SJCRH30 (cell line): ENCODE measurements at regions not wholly inside any gene's neighbourhood (a gene's known extent, or its start where the extent isn't known, plus 50 kb on each side); places are given as distances from the start of the nearest gene placed in this dataset.

Experiments
- DNase-seq, 2 experiments: peaks; one replicate each; pipeline ENCODE4 v3.0.0-alpha.2; 2015 to 2020
- H3K27ac ChIP-seq: fragments of 250-450 bp; sonication (Bioruptor Pico); 2 replicates; pipeline ENCODE4 v1.5.1; 2020; ENCODE audit warnings: mild to moderate bottlenecking, moderate library complexity
- H3K27me3 ChIP-seq: fragments of 250-450 bp; sonication (Bioruptor Pico); 2 replicates; pipeline ENCODE4 v1.5.1; 2020; ENCODE audit warnings: mild to moderate bottlenecking, moderate library complexity
- H3K36me3 ChIP-seq: fragments of 250-450 bp; sonication (Bioruptor Pico); 2 replicates; pipeline ENCODE4 v1.5.1; 2020; ENCODE audit warnings: mild to moderate bottlenecking, moderate library complexity
- H3K4me1 ChIP-seq: fragments of 250-450 bp; sonication (Bioruptor Pico); 2 replicates; pipeline ENCODE4 v1.5.1; 2020; ENCODE audit warnings: mild to moderate bottlenecking, moderate library complexity
- H3K4me3 ChIP-seq: fragments of 250-450 bp; sonication (Bioruptor Pico); 2 replicates; pipeline ENCODE4 v1.5.1; 2020; ENCODE audit warnings: mild to moderate bottlenecking, moderate library complexity
- H3K9me3 ChIP-seq: fragments of 250-450 bp; sonication (Bioruptor Pico); replicated peaks from 2 replicates; pipeline ENCODE4 v1.5.1; 2020; ENCODE audit warnings: mild to moderate bottlenecking, moderate library complexity

DNA sequence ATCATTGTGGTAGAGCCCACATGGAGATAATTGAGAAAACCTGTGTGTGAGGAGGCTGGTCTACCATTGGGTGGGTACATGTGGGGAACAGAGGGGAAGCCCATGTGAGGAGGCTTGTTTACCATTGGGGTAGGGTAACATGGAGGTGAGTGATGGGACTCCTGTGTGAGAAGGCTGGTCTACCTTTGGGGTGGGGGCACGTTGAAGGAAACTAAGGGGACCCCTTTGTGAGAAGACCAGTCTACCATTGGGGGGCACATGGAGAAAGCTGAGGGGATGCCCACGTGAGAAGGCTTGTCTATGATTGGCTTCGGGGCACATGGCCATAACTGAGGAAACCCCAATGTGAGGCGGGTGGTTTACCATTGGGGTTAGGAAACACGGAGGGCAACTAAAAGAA, 158.5 kb downstream of the FBLN2 start:
- DNase-seq = peak in 1 of 2 experiments; percentile 0
- Histone ChIP-seq H3K9me3 (no peaks in the 10 kb centered on the region), H3K36me3 (no peaks in the 10 kb centered on the region), H3K4me1 (no peaks in the 10 kb centered on the region), H3K27me3 (no peaks in the 10 kb centered on the region), H3K27ac (no peak overlapping the region), H3K4me3 (no peak overlapping the region)

DNA sequence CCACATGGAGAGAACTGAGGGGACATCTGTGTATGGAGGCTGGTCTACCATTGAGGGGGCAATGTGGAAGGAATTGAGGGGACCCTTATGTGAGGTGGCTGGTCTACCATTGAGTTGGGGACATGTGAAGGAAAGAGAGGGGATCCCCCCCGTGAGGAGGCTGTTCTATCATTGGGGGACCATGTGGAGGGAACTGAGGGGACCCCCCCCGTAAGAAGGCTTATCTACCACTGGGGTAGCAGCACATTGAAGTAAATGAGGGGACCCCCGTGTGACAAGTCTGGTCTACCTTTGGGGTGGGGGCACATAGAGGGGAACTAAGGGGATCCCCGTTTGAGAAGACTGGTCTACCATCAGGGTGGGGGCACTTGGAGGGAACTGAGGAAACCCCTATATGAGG, 158.0 kb downstream of the FBLN2 start:
- H3K27me3 ChIP-seq = peaks cover 3% of the 10 kb centered on the region; the same call in 1 of the 2 replicates
- no peak overlapping the region for H3K27ac ChIP-seq
- H3K9me3 ChIP-seq = no peaks in the 10 kb centered on the region
- no peaks in the 10 kb centered on the region for H3K4me1 ChIP-seq
- H3K36me3 ChIP-seq = no peaks in the 10 kb centered on the region
- DNase-seq = peak in 1 of 2 experiments; percentile 1
- H3K4me3 ChIP-seq = no peak overlapping the region

DNA sequence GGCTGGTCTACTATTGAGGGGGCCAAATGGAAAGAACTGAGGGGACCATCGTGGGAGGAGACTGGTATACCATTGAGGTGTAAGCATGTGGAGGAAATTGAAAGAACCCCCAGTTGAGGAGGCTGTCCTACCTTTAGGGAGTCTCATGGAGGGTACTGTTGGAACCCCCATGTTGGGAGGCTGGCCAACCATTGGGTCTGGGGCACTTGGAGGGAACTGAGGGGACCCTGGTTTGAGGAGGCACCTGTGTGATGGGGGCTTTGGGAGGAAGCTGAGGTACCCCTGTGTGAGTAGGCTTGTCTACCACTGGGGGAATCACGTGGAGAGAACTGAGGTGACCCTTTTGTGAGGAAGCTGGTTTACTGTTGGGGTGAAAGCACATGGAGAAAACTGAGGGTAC, 157.5 kb downstream of the FBLN2 start:
- no peaks in the 10 kb centered on the region for H3K36me3 ChIP-seq
- no peaks in the 10 kb centered on the region for H3K9me3 ChIP-seq
- peaks cover 3% of the 10 kb centered on the region; the same call in 1 of the 2 replicates for H3K27me3 ChIP-seq
- no peak overlapping the region for H3K27ac ChIP-seq
- DNase-seq = no peak
- no peak overlapping the region for H3K4me3 ChIP-seq
- no peaks in the 10 kb centered on the region for H3K4me1 ChIP-seq

GRCh38 chr3:13705702-13706280, 156.9 kb downstream of the FBLN2 start:
- Histone ChIP-seq H3K27ac (no peak overlapping the region), H3K9me3 (no peaks in the 10 kb centered on the region), H3K4me1 (no peaks in the 10 kb centered on the region), H3K36me3 (no peaks in the 10 kb centered on the region), H3K4me3 (no peak overlapping the region), H3K27me3 (peaks cover 3% of the 10 kb centered on the region; the same call in 1 of the 2 replicates)
- no peak for DNase-seq

DNA sequence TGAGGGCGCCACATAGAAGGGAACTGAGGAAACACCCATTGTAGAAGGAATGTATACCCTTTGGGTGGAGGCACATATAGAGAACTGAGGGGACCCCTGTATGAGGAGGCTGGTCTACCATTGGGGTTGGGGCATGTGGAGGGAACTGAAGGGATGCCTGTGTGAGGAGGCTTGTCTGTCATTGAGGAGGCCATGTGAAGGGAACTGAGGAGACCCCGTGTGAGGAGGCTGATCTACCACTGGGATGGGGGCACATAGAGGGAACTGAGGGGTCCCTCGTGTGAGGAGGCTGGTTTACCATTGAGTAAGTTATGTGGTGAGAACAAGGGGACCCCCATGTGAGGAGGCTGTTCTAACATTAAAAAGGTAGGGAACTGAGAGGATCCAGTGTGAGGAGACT, 156.1 kb downstream of the FBLN2 start:
- no peaks in the 10 kb centered on the region for H3K36me3 ChIP-seq
- no peaks in the 10 kb centered on the region for H3K9me3 ChIP-seq
- peaks cover 3% of the 10 kb centered on the region; the same call in 1 of the 2 replicates for H3K27me3 ChIP-seq
- no peak overlapping the region for H3K4me3 ChIP-seq
- H3K27ac ChIP-seq = no peak overlapping the region
- no peak for DNase-seq
- no peaks in the 10 kb centered on the region for H3K4me1 ChIP-seq

- Histone ChIP-seq H3K36me3 (no peaks in the 10 kb centered on the region), H3K27ac (no peak overlapping the region), H3K27me3 (peaks cover 3% of the 10 kb centered on the region; the same call in 1 of the 2 replicates), H3K4me1 (no peaks in the 10 kb centered on the region), H3K4me3 (no peak overlapping the region), H3K9me3 (no peaks in the 10 kb centered on the region)
- no peak for DNase-seq
Measured at GRCh38 chr3:13704174-13704573, 155.2 kb downstream of the FBLN2 start.

- DNase-seq = no peak
Measured at GRCh38 chr3:13703071-13703470, 154.1 kb downstream of the FBLN2 start.

GRCh38 chr3:13702286-13702685, 153.4 kb downstream of the FBLN2 start:
- Histone ChIP-seq H3K4me1 (no peaks in the 10 kb centered on the region), H3K36me3 (no peaks in the 10 kb centered on the region)
- no peak for DNase-seq

More at GRCh38 chr3:13703071-13703470, 154.1 kb downstream of the FBLN2 start:
- Histone ChIP-seq H3K4me3 (no peak overlapping the region), H3K4me1 (no peaks in the 10 kb centered on the region), H3K27ac (no peak overlapping the region), H3K36me3 (no peaks in the 10 kb centered on the region), H3K9me3 (no peaks in the 10 kb centered on the region), H3K27me3 (peaks cover 3% of the 10 kb centered on the region; the same call in 1 of the 2 replicates)

GRCh38 chr3:13700889-13701288, 152.0 kb downstream of the FBLN2 start:
- no peak for DNase-seq
- H3K9me3 ChIP-seq = no peaks in the 10 kb centered on the region
- no peaks in the 10 kb centered on the region for H3K36me3 ChIP-seq
- no peak overlapping the region for H3K27ac ChIP-seq
- no peaks in the 10 kb centered on the region for H3K4me1 ChIP-seq
- no peak overlapping the region for H3K4me3 ChIP-seq
- peaks cover 3% of the 10 kb centered on the region; the same call in 1 of the 2 replicates for H3K27me3 ChIP-seq

More at GRCh38 chr3:13702286-13702685, 153.4 kb downstream of the FBLN2 start:
- Histone ChIP-seq H3K27ac (no peak overlapping the region), H3K4me3 (no peak overlapping the region), H3K27me3 (peaks cover 3% of the 10 kb centered on the region; the same call in 1 of the 2 replicates), H3K9me3 (no peaks in the 10 kb centered on the region)

DNA sequence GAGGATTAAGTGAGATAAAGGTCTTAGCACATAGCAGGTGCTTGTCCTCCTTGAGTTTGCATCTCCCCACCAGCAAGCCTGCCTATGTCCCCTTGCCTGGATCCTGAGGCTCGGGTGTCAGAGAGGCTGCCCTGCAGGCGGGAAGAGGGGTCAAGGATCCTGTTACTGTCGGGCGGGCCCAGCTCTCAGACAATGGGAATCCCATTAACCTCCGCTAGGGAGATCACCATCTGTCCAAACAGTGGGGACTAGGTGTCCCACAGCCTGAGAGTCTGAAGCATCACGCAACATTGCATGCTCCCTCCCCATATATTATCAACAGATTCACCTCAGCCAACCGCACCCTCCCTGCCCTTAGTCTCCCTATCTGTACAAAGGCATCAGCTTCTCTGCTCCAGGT, 151.4 kb downstream of the FBLN2 start:
- H3K27ac ChIP-seq = no peak overlapping the region
- peaks cover 3% of the 10 kb centered on the region; the same call in 1 of the 2 replicates for H3K27me3 ChIP-seq
- no peaks in the 10 kb centered on the region for H3K36me3 ChIP-seq
- no peak overlapping the region for H3K4me3 ChIP-seq
- no peak for DNase-seq
- H3K9me3 ChIP-seq = no peaks in the 10 kb centered on the region
- H3K4me1 ChIP-seq = no peaks in the 10 kb centered on the region

GRCh38 chr3:13696699-13697098, 147.8 kb downstream of the FBLN2 start:
- Histone ChIP-seq H3K27me3 (no peaks in the 10 kb centered on the region; the same call in 1 of the 2 replicates), H3K36me3 (no peaks in the 10 kb centered on the region), H3K4me3 (no peak overlapping the region), H3K4me1 (no peaks in the 10 kb centered on the region), H3K9me3 (no peaks in the 10 kb centered on the region), H3K27ac (no peak overlapping the region)
- no peak for DNase-seq

GRCh38 chr3:13693441-13693840, 144.5 kb downstream of the FBLN2 start:
- H3K27ac ChIP-seq = no peak overlapping the region
- no peaks in the 10 kb centered on the region for H3K36me3 ChIP-seq
- DNase-seq = no peak
- no peaks in the 10 kb centered on the region for H3K9me3 ChIP-seq
- H3K27me3 ChIP-seq = peaks cover 2% of the 10 kb centered on the region
- peaks cover 8% of the 10 kb centered on the region; the same call in 1 of the 2 replicates for H3K4me1 ChIP-seq
- H3K4me3 ChIP-seq = no peak overlapping the region

GRCh38 chr3:13690636-13691035, 141.7 kb downstream of the FBLN2 start:
- H3K27ac ChIP-seq = no peak overlapping the region
- H3K4me3 ChIP-seq = no peak overlapping the region
- peaks cover 8% of the 10 kb centered on the region; the same call in 1 of the 2 replicates for H3K4me1 ChIP-seq
- peak in 1 of 2 experiments; percentile 20 for DNase-seq
- H3K9me3 ChIP-seq = no peaks in the 10 kb centered on the region
- no peaks in the 10 kb centered on the region for H3K36me3 ChIP-seq
- H3K27me3 ChIP-seq = peaks cover 10% of the 10 kb centered on the region; the same call in 1 of the 2 replicates

GRCh38 chr3:13689373-13690260, 140.7 kb downstream of the FBLN2 start:
- Histone ChIP-seq H3K27me3 (peaks cover 10% of the 10 kb centered on the region; the same call in 1 of the 2 replicates), H3K4me3 (no peak overlapping the region), H3K27ac (no peak overlapping the region), H3K9me3 (no peaks in the 10 kb centered on the region), H3K36me3 (no peaks in the 10 kb centered on the region), H3K4me1 (peaks cover 8% of the 10 kb centered on the region; the same call in 1 of the 2 replicates)
- DNase-seq = peak; percentile 20 to 57

DNA sequence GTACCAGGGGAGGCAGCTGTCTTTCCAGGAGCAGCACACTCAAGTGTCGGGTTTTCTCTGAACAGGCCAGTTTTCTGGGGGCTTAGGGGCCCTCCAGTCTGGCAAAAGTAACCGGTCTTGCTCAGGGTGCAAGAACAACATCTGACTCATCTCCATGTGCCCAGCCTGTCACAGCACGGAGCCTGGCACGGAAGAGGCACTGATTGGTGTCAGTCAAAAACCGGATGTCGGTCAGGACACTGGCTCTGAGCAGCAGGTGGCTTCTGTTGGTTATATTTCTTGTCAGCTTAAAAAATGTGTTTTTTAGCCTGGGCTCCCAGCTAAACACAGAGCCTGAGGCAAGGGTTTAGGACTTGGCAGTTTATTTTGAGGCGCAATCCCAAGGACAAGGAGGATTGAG, 139.9 kb downstream of the FBLN2 start:
- peaks cover 10% of the 10 kb centered on the region; the same call in 1 of the 2 replicates for H3K27me3 ChIP-seq
- H3K4me3 ChIP-seq = no peak overlapping the region
- H3K27ac ChIP-seq = no peak overlapping the region
- DNase-seq = no peak
- peaks cover 8% of the 10 kb centered on the region; the same call in 1 of the 2 replicates for H3K4me1 ChIP-seq
- no peaks in the 10 kb centered on the region for H3K9me3 ChIP-seq
- no peaks in the 10 kb centered on the region for H3K36me3 ChIP-seq
